CD4-positive, alpha-beta T cell (primary cell): ENCODE measurements at regions not wholly inside any gene's neighbourhood (a gene's known extent, or its start where the extent isn't known, plus 50 kb on each side); places are given as distances from the start of the nearest gene placed in this dataset.

Source experiments
- ATAC-seq: fragments of 200-7000 bp; cut with Tn5 transposase; one replicate; pipeline ENCODE4 v1.10.0; 2022; ENCODE audit warnings: mild to moderate bottlenecking; ENCODE audit not compliant: poor library complexity
- CTCF ChIA-PET: fragments of 350-600 bp; sonication (Branson Sonifier 250); formaldehyde crosslinking; loops from one replicate; lab custom pipeline; 2021; ENCODE audit warnings: antibody characterized with exemption, inconsistent platforms; lab: Charles Lee
- POLR2A ChIA-PET: fragments of 350-600 bp; sonication (Branson Sonifier 250); formaldehyde crosslinking; loops from one replicate; lab custom pipeline; 2021; ENCODE audit warnings: antibody characterized with exemption, inconsistent platforms; lab: Charles Lee
- DNase-seq, 14 experiments: peaks; one replicate each; pipeline ENCODE4 v3.0.0-alpha.2; 2013 to 2020; ENCODE audit warnings: mixed read lengths in 2 of 14
- H3K27ac ChIP-seq, 2 donors: one replicate each; pipeline versions ENCODE4 v1.5.1 to v1.7.0; 2013; ENCODE audit warnings: low read length in 2 of 2, low read depth in 1 of 2, mild to moderate bottlenecking in 1 of 2
- H3K27me3 ChIP-seq, 2 experiments: 1 replicate in 1 of 2; 2 replicates in 1 of 2; pipeline versions ENCODE4 v1.6.1 to v1.7.0; 2013; ENCODE audit warnings: low read length in 2 of 2, control low read depth in 1 of 2, mild to moderate bottlenecking in 1 of 2, moderate library complexity in 1 of 2; ENCODE audit not compliant: insufficient read depth in 2 of 2, control insufficient read depth in 1 of 2
- H3K36me3 ChIP-seq: one replicate; pipeline ENCODE4 v1.6.1; 2013; ENCODE audit warnings: low read length, control low read depth; ENCODE audit not compliant: insufficient read depth
- H3K4me1 ChIP-seq: one replicate; pipeline ENCODE4 v1.6.1; 2013; ENCODE audit warnings: low read length, control low read depth; ENCODE audit not compliant: insufficient read depth
- H3K4me3 ChIP-seq: one replicate; pipeline ENCODE4 v1.5.1; 2013; ENCODE audit warnings: mild to moderate bottlenecking, low read length, moderate library complexity
- H3K9me3 ChIP-seq, 2 experiments: 1 replicate in 1 of 2; 2 replicates in 1 of 2; pipeline versions ENCODE4 v1.6.1 to v1.7.0; 2013; ENCODE audit warnings: low read length in 2 of 2, mild to moderate bottlenecking in 2 of 2, control low read depth in 1 of 2, moderate library complexity in 1 of 2; ENCODE audit not compliant: control insufficient read depth in 1 of 2, insufficient read depth in 1 of 2
- H3K27ac Mint-ChIP-seq: one replicate; pipeline ENCODE4 v1.8.0; 2020; ENCODE audit warnings: mixed read lengths
- H3K27me3 Mint-ChIP-seq: one replicate; pipeline ENCODE4 v1.8.0; 2021; ENCODE audit warnings: mixed read lengths
- H3K36me3 Mint-ChIP-seq: one replicate; pipeline ENCODE4 v1.8.0; 2021; ENCODE audit warnings: low read depth, mixed read lengths
- H3K4me1 Mint-ChIP-seq: one replicate; pipeline ENCODE4 v1.8.0; 2021; ENCODE audit warnings: low read depth, mixed read lengths
- H3K4me3 Mint-ChIP-seq: one replicate; pipeline ENCODE4 v1.8.0; 2020; ENCODE audit warnings: mild to moderate bottlenecking, mixed read lengths
- H3K9me3 Mint-ChIP-seq: one replicate; pipeline ENCODE4 v1.8.0; 2020; ENCODE audit warnings: mixed read lengths
- intact Hi-C, 2 experiments: fragments of 100-400 bp; cut with DNase I in 1 of 2; cut with micrococcal nuclease in 1 of 2; formaldehyde crosslinking; loops; one replicate each; pipeline versions ENCODE4 v1.15.1 to v1.9.0; 2023 to 2025; cut with DNase I, micrococcal nuclease
- TF ChIP-seq, protein P1 (sequence below): fragments of 200-600 bp; IDR thresholded peaks from one replicate; pipeline ENCODE4 v1.8.0; 2022; ENCODE audit warnings: antibody characterized with exemption, mild to moderate bottlenecking

DNA sequence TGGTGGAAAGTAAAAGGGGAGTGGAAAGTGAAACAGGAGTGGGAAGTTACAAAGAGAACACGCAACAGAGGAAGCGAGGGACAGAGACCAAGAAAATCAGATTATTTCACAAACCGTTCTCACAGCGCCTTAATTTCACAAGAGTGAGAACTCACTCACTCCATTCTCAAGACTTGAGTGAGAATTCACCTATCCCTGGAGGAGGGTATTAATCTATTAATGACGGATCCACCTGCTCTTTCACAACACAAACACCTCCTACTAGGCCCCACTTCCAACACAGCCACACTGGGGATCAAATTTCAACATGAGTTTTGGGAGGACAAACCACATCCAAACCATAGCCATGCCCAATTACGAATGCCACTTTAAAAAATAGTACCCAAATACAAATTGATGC lies 297.6 kb downstream of the GPAM start:
- no peaks in the 10 kb centered on the region for H3K9me3 Mint-ChIP-seq
- Histone ChIP-seq H3K36me3 (no peaks in the 10 kb centered on the region), H3K9me3 (no peaks in the 10 kb centered on the region), H3K4me3 (no peak overlapping the region), H3K27me3 (no peaks in the 10 kb centered on the region), H3K27ac (no peak overlapping the region), H3K4me1 (no peaks in the 10 kb centered on the region)
- DNase-seq (no peak), ATAC-seq (no peak)
- intact Hi-C loops, result no loop called here
- CTCF ChIA-PET, result no interaction called here
- H3K36me3 Mint-ChIP-seq, result no peaks in the 10 kb centered on the region
- POLR2A ChIA-PET, result no interaction called here
- no peak overlapping the region for H3K4me3 Mint-ChIP-seq
- no peaks in the 10 kb centered on the region for H3K4me1 Mint-ChIP-seq
- TF ChIP-seq, protein P1, sequence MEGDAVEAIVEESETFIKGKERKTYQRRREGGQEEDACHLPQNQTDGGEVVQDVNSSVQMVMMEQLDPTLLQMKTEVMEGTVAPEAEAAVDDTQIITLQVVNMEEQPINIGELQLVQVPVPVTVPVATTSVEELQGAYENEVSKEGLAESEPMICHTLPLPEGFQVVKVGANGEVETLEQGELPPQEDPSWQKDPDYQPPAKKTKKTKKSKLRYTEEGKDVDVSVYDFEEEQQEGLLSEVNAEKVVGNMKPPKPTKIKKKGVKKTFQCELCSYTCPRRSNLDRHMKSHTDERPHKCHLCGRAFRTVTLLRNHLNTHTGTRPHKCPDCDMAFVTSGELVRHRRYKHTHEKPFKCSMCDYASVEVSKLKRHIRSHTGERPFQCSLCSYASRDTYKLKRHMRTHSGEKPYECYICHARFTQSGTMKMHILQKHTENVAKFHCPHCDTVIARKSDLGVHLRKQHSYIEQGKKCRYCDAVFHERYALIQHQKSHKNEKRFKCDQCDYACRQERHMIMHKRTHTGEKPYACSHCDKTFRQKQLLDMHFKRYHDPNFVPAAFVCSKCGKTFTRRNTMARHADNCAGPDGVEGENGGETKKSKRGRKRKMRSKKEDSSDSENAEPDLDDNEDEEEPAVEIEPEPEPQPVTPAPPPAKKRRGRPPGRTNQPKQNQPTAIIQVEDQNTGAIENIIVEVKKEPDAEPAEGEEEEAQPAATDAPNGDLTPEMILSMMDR, result no peak
- H3K27ac Mint-ChIP-seq, result no peak overlapping the region
- H3K27me3 Mint-ChIP-seq, result no peaks in the 10 kb centered on the region

DNA sequence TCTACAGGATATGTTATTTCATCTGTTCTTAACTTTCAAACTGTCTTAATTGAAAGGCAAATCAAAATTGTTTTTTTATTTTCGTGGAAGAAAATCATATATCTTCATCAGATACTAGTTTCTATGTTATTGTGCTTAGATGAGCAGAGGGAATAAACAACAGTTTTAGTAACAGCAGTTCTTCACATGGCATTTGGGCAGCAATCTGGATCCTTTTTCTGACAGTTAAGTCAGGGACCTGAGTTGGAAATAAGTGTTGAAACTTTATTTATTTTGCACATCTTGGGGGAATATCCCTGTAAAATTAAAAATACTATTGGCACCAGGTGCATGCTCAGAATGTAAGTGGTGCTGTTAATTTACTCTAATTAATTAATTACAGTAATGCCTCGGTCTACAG lies 296.3 kb downstream of the GPAM start:
- ChIA-PET POLR2A (no interaction called here), CTCF (no interaction called here)
- Mint-ChIP-seq H3K27ac (no peak overlapping the region), H3K36me3 (no peaks in the 10 kb centered on the region), H3K4me3 (no peak overlapping the region), H3K9me3 (no peaks in the 10 kb centered on the region), H3K27me3 (no peaks in the 10 kb centered on the region), H3K4me1 (no peaks in the 10 kb centered on the region)
- H3K36me3 ChIP-seq, result no peaks in the 10 kb centered on the region
- H3K27ac ChIP-seq, result no peak overlapping the region
- intact Hi-C loops, result no loop called here
- no peak for ATAC-seq
- DNase-seq, result no peak
- TF ChIP-seq, protein P1, result no peak
- H3K9me3 ChIP-seq, result no peaks in the 10 kb centered on the region
- no peaks in the 10 kb centered on the region for H3K4me1 ChIP-seq
- H3K27me3 ChIP-seq, result no peaks in the 10 kb centered on the region
- no peak overlapping the region for H3K4me3 ChIP-seq

DNA sequence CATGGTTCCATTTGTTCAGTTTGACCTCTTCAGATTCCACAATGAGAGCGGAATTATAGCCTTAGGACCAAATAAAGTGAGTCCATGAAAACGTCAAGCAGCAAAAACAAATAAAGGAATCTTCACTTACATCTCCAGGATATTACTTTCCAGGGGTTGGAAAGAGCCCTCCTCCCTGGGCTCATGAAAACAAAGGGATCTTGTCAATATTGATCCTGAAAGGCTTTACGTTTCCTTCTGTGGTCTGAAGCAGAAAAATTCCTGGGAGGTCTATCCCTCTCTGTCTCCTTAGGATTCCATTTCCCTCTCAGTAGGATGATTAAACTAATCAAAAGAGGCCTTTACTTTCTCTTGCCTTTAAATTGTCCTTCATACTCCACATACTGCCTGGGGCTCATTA lies 293.5 kb downstream of the GPAM start:
- H3K27ac Mint-ChIP-seq, result no peak overlapping the region
- H3K4me3 ChIP-seq, result no peak overlapping the region
- H3K27ac ChIP-seq, result no peak overlapping the region
- DNase-seq (no peak), ATAC-seq (no peak)
- intact Hi-C loops, result no loop called here
- no peaks in the 10 kb centered on the region for H3K4me1 Mint-ChIP-seq
- H3K9me3 ChIP-seq, result no peaks in the 10 kb centered on the region
- H3K27me3 Mint-ChIP-seq, result no peaks in the 10 kb centered on the region
- H3K27me3 ChIP-seq, result no peaks in the 10 kb centered on the region
- no peaks in the 10 kb centered on the region for H3K36me3 ChIP-seq
- TF ChIP-seq, protein P1, result no peak
- ChIA-PET POLR2A (no interaction called here), CTCF (no interaction called here)
- H3K4me3 Mint-ChIP-seq, result no peak overlapping the region
- H3K9me3 Mint-ChIP-seq, result peaks cover 2% of the 10 kb centered on the region
- no peaks in the 10 kb centered on the region for H3K4me1 ChIP-seq
- no peaks in the 10 kb centered on the region for H3K36me3 Mint-ChIP-seq
